K562 (cell line): ENCODE measurements at regions not wholly inside any gene's neighbourhood (a gene's known extent, or its start where the extent isn't known, plus 50 kb on each side); places are given as distances from the start of the nearest gene placed in this dataset.

ENCODE experiments used
- ATAC-seq: fragments of 200-7000 bp; cut with Tn5 transposase; 3 replicates; pipeline ENCODE4 v1.9.1; 2020; ENCODE audit warnings: moderate library complexity
- BruUV-seq: library from RNA; stranded (reverse); fragments of 400-500 nt; replicated peaks from 2 replicates; lab custom pipeline; 2021; lab: Mats Ljungman, UMichigan
- CTCF ChIA-PET: fragments of 300-600 bp; formaldehyde crosslinking; extraction: SDS; loops from one replicate; lab custom pipeline; 2021; ENCODE audit warnings: low intra/inter-chr PET ratio; lab: Yijun Ruan, JAX
- POLR2A ChIA-PET: fragments of 300-600, 350-650 bp; sonication (Branson Sonifier 250); formaldehyde crosslinking; extraction: SDS; loops from one replicate; lab custom pipeline; 2021; ENCODE audit warnings: antibody characterized with exemption, inconsistent platforms; lab: Yijun Ruan, JAX
- DNase-seq, 4 experiments: peaks; one replicate each; pipeline versions ENCODE4 v3.0.0 to v3.0.0-alpha.2; 2011 to 2018; ENCODE audit warnings: low spot score in 3 of 4, mixed read lengths in 3 of 4; ENCODE audit errors: extremely low read depth in 1 of 4
- FAIRE-seq: peaks from 2 replicates; lab custom pipeline; 2011; peaks lifted over from hg19 to GRCh38; lab: Jason Lieb, UNC
- H2AFZ ChIP-seq: 2 replicates; pipeline ENCODE4 v1.6.0; 2011; ENCODE audit warnings: low read depth, low read length, control low read depth, inconsistent platforms
- H3K27ac ChIP-seq: fragments of 200-600 bp; 3 replicates; pipeline ENCODE4 v1.8.0; 2011; ENCODE audit warnings: low read depth, mild to moderate bottlenecking, control low read depth, inconsistent platforms, low read length, moderate library complexity, mixed read lengths; ENCODE audit errors: extremely low read depth
- H3K27me3 ChIP-seq, 2 experiments: fragments of 300-600 bp in 1 of 2; 2 replicates in 1 of 2; 3 replicates in 1 of 2; pipeline versions ENCODE4 v1.6.0 to v1.8.0; 2011; ENCODE audit warnings: inconsistent platforms in 2 of 2, low read length in 2 of 2, mild to moderate bottlenecking in 1 of 2, mixed read lengths in 1 of 2, moderate library complexity in 1 of 2; ENCODE audit not compliant: control insufficient read depth in 2 of 2, insufficient read depth in 2 of 2
- H3K36me3 ChIP-seq: fragments of 300-600 bp; 3 replicates; pipeline ENCODE4 v1.8.0; 2011; ENCODE audit warnings: mild to moderate bottlenecking, low read length, inconsistent platforms; ENCODE audit not compliant: control insufficient read depth, insufficient read depth
- H3K4me1 ChIP-seq, 2 experiments: fragments of 200-600 bp in 1 of 2; replicated peaks in 1 of 2; 2 replicates in 1 of 2; 3 replicates in 1 of 2; pipeline versions ENCODE4 v1.5.1 to v1.8.0; 2011; ENCODE audit warnings: inconsistent platforms in 2 of 2, low read length in 2 of 2, mild to moderate bottlenecking in 1 of 2, mixed read lengths in 1 of 2, moderate library complexity in 1 of 2; ENCODE audit not compliant: control insufficient read depth in 2 of 2, insufficient read depth in 2 of 2
- H3K4me2 ChIP-seq: 2 replicates; pipeline ENCODE4 v1.6.1; 2011; ENCODE audit warnings: low read length, control low read depth, inconsistent platforms, mixed read lengths; ENCODE audit not compliant: insufficient read depth
- H3K4me3 ChIP-seq: fragments of 200-600 bp; sonication (generic), shearing (Covaris generic); 2 replicates; pipeline ENCODE4 v1.5.1; 2016; ENCODE audit warnings: control low read depth, inconsistent platforms
- H3K79me2 ChIP-seq: fragments of 200-600 bp; 3 replicates; pipeline ENCODE4 v1.8.0; 2011; ENCODE audit warnings: low read length, inconsistent platforms; ENCODE audit not compliant: control insufficient read depth, insufficient read depth
- H3K9ac ChIP-seq, 2 experiments: 2 replicates each; pipeline versions ENCODE4 v1.6.0 to v1.6.1; 2011; ENCODE audit warnings: low read depth in 2 of 2, low read length in 2 of 2, control low read depth in 1 of 2, inconsistent platforms in 1 of 2, mild to moderate bottlenecking in 1 of 2, mixed read lengths in 1 of 2; ENCODE audit not compliant: insufficient read depth in 1 of 2
- H3K9me1 ChIP-seq: one replicate; pipeline ENCODE4 v1.6.0; 2011; ENCODE audit warnings: inconsistent platforms, mild to moderate bottlenecking, low read length, moderate library complexity; ENCODE audit not compliant: control insufficient read depth, insufficient read depth
- H3K9me3 ChIP-seq: replicated peaks from 2 replicates; pipeline ENCODE4 v1.5.1; 2011; ENCODE audit warnings: low read depth, low read length, inconsistent platforms; ENCODE audit not compliant: control insufficient read depth, insufficient read depth
- H4K20me1 ChIP-seq: replicated peaks from 2 replicates; pipeline ENCODE4 v1.6.1; 2011; ENCODE audit warnings: low read length, inconsistent platforms, mixed read lengths; ENCODE audit not compliant: control insufficient read depth, insufficient read depth
- AFF1 ChIP-seq, 2 experiments: fragments of 450-650 bp; IDR thresholded peaks; 2 replicates each; pipeline ENCODE4 v1.6.1; 2018; ENCODE audit warnings: mild to moderate bottlenecking in 2 of 2, low read depth in 1 of 2; ENCODE audit not compliant: partially characterized antibody in 2 of 2
- GATA2 ChIP-seq: sonication (generic); formaldehyde crosslinking; IDR thresholded peaks from 2 replicates; pipeline ENCODE4 v1.4.0; 2020; ENCODE audit warnings: mild to moderate bottlenecking, missing genetic modification reagents
- HDAC1 ChIP-seq, 2 experiments: fragments of 450-650 bp; IDR thresholded peaks; 2 replicates each; pipeline ENCODE4 v1.6.1; 2016 to 2017; ENCODE audit warnings: inconsistent platforms in 1 of 2, mild to moderate bottlenecking in 1 of 2, moderate library complexity in 1 of 2
- NR3C1 ChIP-seq: sonication (generic); formaldehyde crosslinking; IDR thresholded peaks from 2 replicates; pipeline ENCODE4 v1.8.1; 2022; ENCODE audit warnings: missing genetic modification reagents
- NR4A1 ChIP-seq, 2 experiments: fragments of 250-450 bp in 1 of 2; fragments of 450-650 bp in 1 of 2; sonication (Bioruptor Pico) in 1 of 2; IDR thresholded peaks; 2 replicates each; pipeline versions ENCODE4 v1.4.0 to v1.6.1; 2016 to 2020; ENCODE audit warnings: mild to moderate bottlenecking in 2 of 2, missing compliant biosample characterization in 1 of 2, missing genetic modification characterization in 1 of 2, moderate library complexity in 1 of 2
- PKNOX1 ChIP-seq: fragments of 450-650 bp; IDR thresholded peaks from 2 replicates; pipeline ENCODE4 v1.6.1; 2016
- SIN3B ChIP-seq: fragments of 450-650 bp; IDR thresholded peaks from 2 replicates; pipeline ENCODE4 v1.6.1; 2017; ENCODE audit warnings: low read depth, mild to moderate bottlenecking, moderate library complexity
- SRSF7 ChIP-seq: fragments of 200-400 bp; formaldehyde crosslinking; optimal IDR thresholded peaks from 2 replicates; pipeline ENCODE3; 2017; ENCODE audit warnings: mild to moderate bottlenecking, low read depth, low read length
- THRB ChIP-seq: fragments of 450-650 bp; formaldehyde crosslinking; conservative IDR thresholded peaks from 2 replicates; pipeline ENCODE4 v1.4.0; 2022; ENCODE audit warnings: mild to moderate bottlenecking, missing genetic modification characterization
- ZNF507 ChIP-seq: conservative IDR thresholded peaks from 2 replicates; pipeline ENCODE4 v1.6.1; 2017; ENCODE audit warnings: missing genetic modification characterization, missing compliant biosample characterization
- WGBS: fragments of 100-300 bp; shearing (Covaris generic); methylation state at CpG from one replicate; pipeline ENCODE4 v1.1.6; 2016; ENCODE audit warnings: low coverage, mixed read lengths; ENCODE audit not compliant: insufficient coverage; ENCODE audit errors: missing lambda C conversion rate; 5-methylcytosine and 5-hydroxymethylcytosine counted together
- in situ Hi-C: fragments of 300-500 bp; cut with MboI; formaldehyde crosslinking; loops from 4 replicates; pipeline ENCODE4 v1.15.0; 2018; ENCODE audit warnings: inconsistent platforms, mixed read lengths
- intact Hi-C: fragments of 100-400 bp; cut with micrococcal nuclease; formaldehyde crosslinking; loops from 2 replicates; pipeline ENCODE4 v1.14.2; 2022

GRCh38 chr14:97946641-97947040 lies 1149.5 kb downstream of the VRK1 start:
- FAIRE-seq = no peak
- CTCF ChIA-PET = no interaction called here

More at GRCh38 chr14:97946641-97947040, 1149.5 kb downstream of the VRK1 start:
- no peak overlapping the region for H3K4me2 ChIP-seq
- no peaks in the 10 kb centered on the region for H3K36me3 ChIP-seq
- no peaks in the 10 kb centered on the region for H4K20me1 ChIP-seq
- intact Hi-C loops = no loop called here
- H3K79me2 ChIP-seq = no peaks in the 10 kb centered on the region
- no TSS peak for BruUV-seq
- H3K27ac ChIP-seq = no peak overlapping the region
- in situ Hi-C loops = no loop called here
- no peak overlapping the region for H3K9ac ChIP-seq
- DNase-seq (no peak), ATAC-seq (no peak)
- no peaks in the 10 kb centered on the region for H3K9me3 ChIP-seq
- H3K9me1 ChIP-seq = no peaks in the 10 kb centered on the region
- no peaks in the 10 kb centered on the region for H3K4me1 ChIP-seq
- H3K4me3 ChIP-seq = no peak overlapping the region
- no peak overlapping the region for H2AFZ ChIP-seq
- 0% methylated on average over 9 of the region's 9 CpGs for WGBS
- TF ChIP-seq AFF1 (IDR thresholded peaks at IDR 0.05; ENCODE audit: low read depth in 1 of 2, partially characterized antibody in 2 of 2) = no peak
- TF ChIP-seq ZNF507 (tag) = no peak
- TF ChIP-seq SRSF7 = no peak
- no peak for TF ChIP-seq NR4A1 (CRISPR knock-in tag; IDR thresholded peaks at IDR 0.05)
- no peak for TF ChIP-seq NR4A1 (tag; IDR thresholded peaks at IDR 0.05)
- TF ChIP-seq HDAC1 (IDR thresholded peaks at IDR 0.05) = no peak
- no peak for TF ChIP-seq NR3C1 (CRISPR knock-in tag)
- TF ChIP-seq THRB (CRISPR knock-in tag) = no peak
- no peak for TF ChIP-seq SIN3B
- TF ChIP-seq PKNOX1 = no peak
- no peak for TF ChIP-seq GATA2
- TF ChIP-seq, all 486 proteins: peak for 0
- no peaks in the 10 kb centered on the region for H3K27me3 ChIP-seq
- POLR2A ChIA-PET = no interaction called here
